Breast epithelium (tissue), 4 donors: ENCODE measurements at regions not wholly inside any gene's neighbourhood (a gene's known extent, or its start where the extent isn't known, plus 50 kb on each side); places are given as distances from the start of the nearest gene placed in this dataset.

Experiments
- DNase-seq, 2 donors: peaks; one replicate each; pipeline ENCODE4 v3.0.0-alpha.2; 2019; ENCODE audit warnings: low spot score in 2 of 2
- H3K27ac ChIP-seq, 2 donors: fragments of 200-600 bp; sonication (generic) in 1 of 2; one replicate each; pipeline ENCODE4 v1.5.1; 2016 to 2019; ENCODE audit warnings: mild to moderate bottlenecking in 1 of 2
- H3K27me3 ChIP-seq, 2 donors: fragments of 200-600 bp; sonication (generic) in 1 of 2; one replicate each; pipeline versions ENCODE4 v1.5.1 to v1.6.0; 2017 to 2019; ENCODE audit warnings: control low read depth in 1 of 2, mild to moderate bottlenecking in 1 of 2
- H3K36me3 ChIP-seq: fragments of 200-600 bp; one replicate; pipeline ENCODE4 v1.5.1; 2019
- H3K4me1 ChIP-seq, 2 donors: fragments of 200-600 bp; sonication (generic); one replicate each; pipeline ENCODE4 v1.5.1; 2016 to 2019; ENCODE audit warnings: control low read depth in 1 of 2
- H3K4me3 ChIP-seq, 3 donors: fragments of 200-600 bp; sonication (generic); 1 replicate in 2 of 3; 2 replicates in 1 of 3; pipeline ENCODE4 v1.5.1; 2016 to 2019; ENCODE audit warnings: mild to moderate bottlenecking in 3 of 3, moderate library complexity in 2 of 3
- H3K9me3 ChIP-seq, 2 donors: fragments of 200-600 bp; sonication (generic) in 1 of 2; one replicate each; pipeline ENCODE4 v1.5.1; 2016 to 2019; ENCODE audit warnings: control low read depth in 1 of 2
- CTCF ChIP-seq, 3 donors: fragments of 450-650 bp; IDR thresholded peaks; one replicate each; pipeline ENCODE4 v1.5.1; 2016 to 2017; ENCODE audit warnings: antibody characterized with exemption in 3 of 3, mild to moderate bottlenecking in 3 of 3, moderate library complexity in 3 of 3
- POLR2A ChIP-seq: fragments of 450-650 bp; IDR thresholded peaks from one replicate; pipeline ENCODE4 v1.6.1; 2016; ENCODE audit warnings: antibody characterized with exemption, mild to moderate bottlenecking, moderate library complexity
- POLR2AphosphoS5 ChIP-seq, 3 donors: sonication (generic); formaldehyde crosslinking; IDR thresholded peaks; one replicate each; pipeline ENCODE4 v1.6.1; 2017; ENCODE audit warnings: antibody characterized with exemption in 3 of 3
- intact Hi-C: fragments of 100-400 bp; cut with DNase I; formaldehyde crosslinking; loops from one replicate; pipeline ENCODE4 v1.15.1; 2023; ENCODE audit warnings: low total_unique reads

GRCh38 chr10:30228417-30229036 lies 120.6 kb downstream of the MTPAP start:
- intact Hi-C loops: no loop called here
- no peak overlapping the region for H3K27ac ChIP-seq
- no peak for DNase-seq
- H3K4me1 ChIP-seq: no peaks in the 10 kb centered on the region
- H3K9me3 ChIP-seq: no peaks in the 10 kb centered on the region
- H3K36me3 ChIP-seq: no peaks in the 10 kb centered on the region
- H3K27me3 ChIP-seq: no peaks in the 10 kb centered on the region
- TF ChIP-seq CTCF (IDR thresholded peaks at IDR 0.05) (no peak), POLR2AphosphoS5 (IDR thresholded peaks at IDR 0.05) (no peak)
- H3K4me3 ChIP-seq: no peak overlapping the region

- DNase-seq: no peak
- intact Hi-C loops: no loop called here
- Histone ChIP-seq H3K4me1 (no peaks in the 10 kb centered on the region), H3K36me3 (no peaks in the 10 kb centered on the region), H3K27me3 (no peaks in the 10 kb centered on the region), H3K9me3 (no peaks in the 10 kb centered on the region), H3K4me3 (no peak overlapping the region), H3K27ac (no peak overlapping the region)
- TF ChIP-seq POLR2AphosphoS5 (IDR thresholded peaks at IDR 0.05): no peak
- no peak for TF ChIP-seq CTCF (IDR thresholded peaks at IDR 0.05)
- no peak for TF ChIP-seq POLR2A
Measured at GRCh38 chr10:30227481-30227880, 121.6 kb downstream of the MTPAP start.

DNA sequence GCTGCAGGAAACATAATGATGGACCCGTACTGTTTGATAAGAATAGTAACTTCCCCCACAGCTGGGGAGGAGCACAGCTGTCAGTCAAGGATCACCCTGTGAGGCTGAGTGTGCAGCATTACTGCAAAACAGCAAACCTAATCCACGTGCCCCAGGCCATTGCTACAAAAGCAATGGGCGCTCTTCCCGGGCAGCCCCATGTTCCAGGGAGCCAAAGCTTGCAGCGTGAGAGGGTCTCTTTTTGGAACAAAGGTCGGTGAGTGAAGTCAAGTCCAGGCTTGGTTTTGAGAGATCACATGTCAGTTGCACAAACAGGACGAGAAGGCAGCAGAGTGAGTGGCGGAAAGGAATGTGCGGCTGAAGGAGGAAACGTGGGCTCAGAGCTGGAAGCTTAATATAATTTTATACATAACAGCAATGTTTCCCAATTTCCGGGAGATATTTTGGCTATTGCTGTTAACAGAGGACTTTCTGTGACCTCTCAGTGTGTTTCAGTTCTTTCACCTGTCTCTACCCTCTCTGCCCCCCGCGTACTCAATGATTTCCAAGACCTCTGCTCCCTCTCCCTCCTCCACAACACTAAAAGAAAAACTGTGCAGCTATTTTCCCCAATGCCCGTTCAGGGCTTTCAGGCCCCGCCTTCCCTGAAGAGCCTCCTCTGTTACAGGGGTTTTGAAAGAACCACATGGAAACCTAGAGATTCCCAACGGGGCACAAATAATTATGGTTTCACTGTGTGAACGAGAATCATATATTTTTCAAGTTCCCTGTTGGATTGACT lies 128.9 kb downstream of the MTPAP start:
- intact Hi-C loops: no loop called here
- H3K4me3 ChIP-seq: peak overlapping the region in 2 of 3 donors; percentile 18 to 52

DNA sequence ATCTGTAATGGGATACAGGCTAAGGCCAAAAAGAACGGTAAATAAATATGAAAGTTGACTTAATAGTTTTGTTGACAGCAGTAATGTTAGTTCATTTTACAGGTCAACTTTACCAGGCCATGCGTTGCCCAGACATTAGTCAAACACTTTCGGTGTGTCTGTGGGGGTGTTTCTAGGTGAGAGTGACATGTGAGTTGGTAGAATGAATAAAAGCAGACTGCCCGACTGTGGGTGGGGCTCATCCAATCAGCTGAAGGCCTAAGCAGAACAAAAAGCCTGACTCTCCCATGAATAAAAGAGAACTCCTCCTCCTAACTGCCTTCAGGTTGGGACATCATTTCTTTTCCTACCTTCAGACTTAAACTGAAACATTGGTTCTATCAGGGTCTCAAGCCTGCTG lies 132.3 kb downstream of the MTPAP start:
- H3K4me3 ChIP-seq: no peak overlapping the region
- H3K27me3 ChIP-seq: no peaks in the 10 kb centered on the region
- no peaks in the 10 kb centered on the region for H3K9me3 ChIP-seq
- TF ChIP-seq POLR2A: no peak
- TF ChIP-seq CTCF (IDR thresholded peaks at IDR 0.05): no peak
- TF ChIP-seq POLR2AphosphoS5 (IDR thresholded peaks at IDR 0.05): no peak
- no peak for DNase-seq
- peaks cover 0 to 8% of the 10 kb centered on the region in 2 donors for H3K4me1 ChIP-seq
- no peaks in the 10 kb centered on the region for H3K36me3 ChIP-seq
- no peak overlapping the region for H3K27ac ChIP-seq
- intact Hi-C loops: no loop called here

More for the DNA sequence above, 128.9 kb downstream of the MTPAP start:
- Histone ChIP-seq H3K27me3 (no peaks in the 10 kb centered on the region), H3K36me3 (no peaks in the 10 kb centered on the region), H3K27ac (peak overlapping the region; percentile 5 to 71), H3K9me3 (no peaks in the 10 kb centered on the region), H3K4me1 (peaks cover 0 to 8% of the 10 kb centered on the region in 2 donors)
- TF ChIP-seq POLR2AphosphoS5 (IDR thresholded peaks at IDR 0.05) (peak in 1 of 3 donors; percentile 22), CTCF (IDR thresholded peaks at IDR 0.05) (no peak)
- no peak for DNase-seq

GRCh38 chr10:30215623-30216022 lies 133.5 kb downstream of the MTPAP start:
- Histone ChIP-seq H3K27ac (peak overlapping the region in 1 of 2 donors; percentile 71), H3K36me3 (no peaks in the 10 kb centered on the region), H3K4me3 (peak overlapping the region in 1 of 3 donors; percentile 37), H3K27me3 (no peaks in the 10 kb centered on the region), H3K4me1 (peaks cover 0 to 8% of the 10 kb centered on the region in 2 donors), H3K9me3 (no peaks in the 10 kb centered on the region)
- TF ChIP-seq POLR2AphosphoS5 (IDR thresholded peaks at IDR 0.05): no peak
- DNase-seq: no peak
- intact Hi-C loops: no loop called here
